GM12891 (cell line): ENCODE measurements at regions not wholly inside any gene's neighbourhood (a gene's known extent, or its start where the extent isn't known, plus 50 kb on each side); places are given as distances from the start of the nearest gene placed in this dataset.
"Not testable (repeated sequence)": the region's sequence is repeated elsewhere in the genome, so short reads cannot be mapped to it uniquely, and the experiment has no call there.

ENCODE experiments used
- DNase-seq: peaks from one replicate; pipeline ENCODE4 v3.0.0; 2011; ENCODE audit warnings: low spot score; ENCODE audit not compliant: insufficient read length
- FAIRE-seq: peaks from 2 replicates; lab custom pipeline; 2011; peaks lifted over from hg19 to GRCh38; lab: Jason Lieb, UNC
- PAX5 ChIP-seq: IDR thresholded peaks from 2 replicates; pipeline ENCODE4 v1.6.1; 2011; ENCODE audit warnings: low read length, moderate library complexity, mild to moderate bottlenecking; ENCODE audit not compliant: insufficient read depth, severe bottlenecking
- POLR2A ChIP-seq: IDR thresholded peaks from 2 replicates; pipeline ENCODE4 v1.6.1; 2011; ENCODE audit warnings: low read depth, low read length, control low read depth
- POLR2AphosphoS5 ChIP-seq: IDR thresholded peaks from 2 replicates; pipeline ENCODE4 v1.6.1; 2011; ENCODE audit warnings: low read depth, low read length, control low read depth
- POU2F2 ChIP-seq: IDR thresholded peaks from 2 replicates; pipeline ENCODE4 v1.6.1; 2011; ENCODE audit warnings: low read depth, mild to moderate bottlenecking, control low read depth, low read length, moderate library complexity
- SPI1 ChIP-seq: IDR thresholded peaks from 2 replicates; pipeline ENCODE4 v1.6.1; 2011; ENCODE audit warnings: low read depth, low read length, control low read depth
- TAF1 ChIP-seq: IDR thresholded peaks from 2 replicates; pipeline ENCODE4 v1.6.1; 2011; ENCODE audit warnings: low read depth, low read length, control low read depth

- TF ChIP-seq SPI1: no peak
- TF ChIP-seq POLR2A: no peak
- TF ChIP-seq TAF1: no peak
- no peak for TF ChIP-seq POLR2AphosphoS5
- TF ChIP-seq POU2F2: no peak
Measured at GRCh38 chr6:28777147-28777461, 146.7 kb downstream of the TRIM27 start.

GRCh38 chr6:28782113-28782673 lies 141.6 kb downstream of the TRIM27 start:
- TF ChIP-seq TAF1 (no peak), POLR2AphosphoS5 (no peak), PAX5 (no peak), POU2F2 (no peak), SPI1 (no peak), POLR2A (no peak)
- FAIRE-seq (no peak), DNase-seq (no peak)

More at GRCh38 chr6:28777147-28777461, 146.7 kb downstream of the TRIM27 start:
- no peak for FAIRE-seq
- DNase-seq: no peak

- DNase-seq (no peak), FAIRE-seq (no peak)
- TF ChIP-seq TAF1 (no peak), SPI1 (no peak), POLR2A (no peak), POU2F2 (no peak), POLR2AphosphoS5 (no peak), PAX5 (no peak)
Measured at GRCh38 chr6:28785962-28786679, 137.7 kb downstream of the TRIM27 start.

- FAIRE-seq: no peak
- TF ChIP-seq PAX5 (no peak), SPI1 (no peak), POLR2AphosphoS5 (no peak), TAF1 (no peak), POU2F2 (no peak)
- DNase-seq: no peak
Measured at GRCh38 chr6:28789553-28790083, 134.2 kb downstream of the TRIM27 start.

GRCh38 chr6:28791002-28791383 lies 132.8 kb downstream of the TRIM27 start:
- DNase-seq: no peak
- TF ChIP-seq POLR2A (no peak), POU2F2 (no peak), TAF1 (no peak), PAX5 (no peak), SPI1 (no peak), POLR2AphosphoS5 (no peak)
- FAIRE-seq: no peak

- DNase-seq (no peak), FAIRE-seq (no peak)
- TF ChIP-seq POLR2A (no peak), SPI1 (no peak), TAF1 (no peak), POU2F2 (no peak), POLR2AphosphoS5 (no peak), PAX5 (no peak)
Measured at GRCh38 chr6:28794175-28795002, 129.4 kb downstream of the TRIM27 start.

- not testable (repeated sequence) for FAIRE-seq, DNase-seq
Measured at GRCh38 chr6:28800647-28801046, 123.1 kb downstream of the TRIM27 start.

- DNase-seq: no peak
- no peak for TF ChIP-seq POU2F2
- no peak for TF ChIP-seq POLR2AphosphoS5
- no peak for TF ChIP-seq PAX5
- no peak for TF ChIP-seq TAF1
- no peak for TF ChIP-seq POLR2A
- TF ChIP-seq SPI1: no peak
- FAIRE-seq: no peak
Measured at GRCh38 chr6:28802417-28803336, 121.1 kb downstream of the TRIM27 start.

GRCh38 chr6:28803337-28803709 lies 120.5 kb downstream of the TRIM27 start:
- TF ChIP-seq POLR2A (no peak), POU2F2 (no peak), SPI1 (no peak), POLR2AphosphoS5 (no peak), PAX5 (no peak), TAF1 (no peak)
- FAIRE-seq (no peak), DNase-seq (no peak)
